ENCODE measurements at regions not wholly inside any gene's neighbourhood (a gene's known extent, or its start where the extent isn't known, plus 50 kb on each side); places are given as distances from the start of the nearest gene placed in this dataset.

DNA sequence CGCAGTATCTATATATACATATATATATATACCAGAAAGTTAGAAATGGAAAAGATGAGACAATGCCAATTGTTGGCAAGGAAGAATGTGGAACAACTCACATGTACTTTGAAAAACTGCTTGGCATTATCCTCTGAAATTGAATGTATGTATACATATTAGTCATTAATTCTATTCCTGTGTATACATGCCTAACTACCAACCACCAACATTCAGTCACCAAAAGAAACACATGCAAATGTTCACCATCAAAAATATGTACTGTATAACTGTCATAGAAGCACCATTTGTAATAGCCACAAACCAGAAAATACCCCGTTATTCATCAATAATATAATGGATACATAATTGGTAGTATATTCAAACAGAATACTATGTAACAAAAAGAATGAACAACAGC lies 330.2 kb upstream of the GRAMD2B start:
- no peak for DNase-seq (ENCODE audit: low read depth)
- TF ChIP-seq, protein P1, sequence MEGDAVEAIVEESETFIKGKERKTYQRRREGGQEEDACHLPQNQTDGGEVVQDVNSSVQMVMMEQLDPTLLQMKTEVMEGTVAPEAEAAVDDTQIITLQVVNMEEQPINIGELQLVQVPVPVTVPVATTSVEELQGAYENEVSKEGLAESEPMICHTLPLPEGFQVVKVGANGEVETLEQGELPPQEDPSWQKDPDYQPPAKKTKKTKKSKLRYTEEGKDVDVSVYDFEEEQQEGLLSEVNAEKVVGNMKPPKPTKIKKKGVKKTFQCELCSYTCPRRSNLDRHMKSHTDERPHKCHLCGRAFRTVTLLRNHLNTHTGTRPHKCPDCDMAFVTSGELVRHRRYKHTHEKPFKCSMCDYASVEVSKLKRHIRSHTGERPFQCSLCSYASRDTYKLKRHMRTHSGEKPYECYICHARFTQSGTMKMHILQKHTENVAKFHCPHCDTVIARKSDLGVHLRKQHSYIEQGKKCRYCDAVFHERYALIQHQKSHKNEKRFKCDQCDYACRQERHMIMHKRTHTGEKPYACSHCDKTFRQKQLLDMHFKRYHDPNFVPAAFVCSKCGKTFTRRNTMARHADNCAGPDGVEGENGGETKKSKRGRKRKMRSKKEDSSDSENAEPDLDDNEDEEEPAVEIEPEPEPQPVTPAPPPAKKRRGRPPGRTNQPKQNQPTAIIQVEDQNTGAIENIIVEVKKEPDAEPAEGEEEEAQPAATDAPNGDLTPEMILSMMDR (conservative IDR thresholded peaks at IDR 0.05; ENCODE audit: low read depth, low read length), result no peak
- no peak overlapping the region for H3K4me3 ChIP-seq (ENCODE audit: low read depth, low read length)

DNA sequence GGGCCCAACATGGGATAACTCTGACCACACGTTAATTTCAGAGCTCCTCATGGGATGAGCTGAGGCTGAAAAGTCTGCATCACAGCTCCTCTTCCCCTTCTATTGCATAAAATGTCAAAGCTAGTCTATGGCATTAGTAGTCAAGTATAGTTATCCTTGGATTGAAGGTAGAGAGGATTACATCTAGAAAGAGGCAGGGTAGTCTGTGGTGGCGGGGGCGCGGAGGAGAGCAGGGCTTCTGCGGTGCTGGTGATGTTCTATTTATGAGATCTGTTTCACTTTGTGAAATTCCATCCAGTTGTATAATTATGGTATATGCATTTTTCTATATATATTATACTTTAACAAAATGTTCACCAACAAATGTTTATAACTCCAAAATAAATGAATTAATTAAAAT lies 329.5 kb upstream of the GRAMD2B start:
- TF ChIP-seq, protein P1 (conservative IDR thresholded peaks at IDR 0.05; ENCODE audit: low read depth, low read length), result no peak
- H3K4me3 ChIP-seq (ENCODE audit: low read depth, low read length), result no peak overlapping the region
- DNase-seq (ENCODE audit: low read depth), result no peak

DNA sequence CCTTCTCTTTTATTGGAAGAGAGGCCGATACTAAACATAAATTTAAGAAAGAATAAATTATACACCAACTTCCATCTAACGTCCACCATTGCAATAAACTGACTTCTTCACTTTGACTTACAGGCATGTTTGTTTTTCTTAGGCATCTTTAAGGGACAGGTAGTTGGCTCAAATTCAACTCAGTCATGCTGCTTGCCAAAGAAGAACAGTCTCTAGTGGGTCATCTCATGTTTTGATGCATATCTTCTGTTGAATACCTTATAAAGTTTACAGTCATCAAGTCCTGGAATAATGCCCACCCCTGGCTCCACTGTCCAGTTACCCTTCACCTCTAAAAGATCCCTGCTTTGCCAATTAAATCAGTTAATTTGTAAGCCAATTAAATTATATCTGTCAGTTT lies 328.2 kb upstream of the GRAMD2B start:
- no peak for DNase-seq (ENCODE audit: low read depth)
- H3K4me3 ChIP-seq (ENCODE audit: low read depth, low read length), result no peak overlapping the region
- TF ChIP-seq, protein P1 (conservative IDR thresholded peaks at IDR 0.05; ENCODE audit: low read depth, low read length), result no peak

DNA sequence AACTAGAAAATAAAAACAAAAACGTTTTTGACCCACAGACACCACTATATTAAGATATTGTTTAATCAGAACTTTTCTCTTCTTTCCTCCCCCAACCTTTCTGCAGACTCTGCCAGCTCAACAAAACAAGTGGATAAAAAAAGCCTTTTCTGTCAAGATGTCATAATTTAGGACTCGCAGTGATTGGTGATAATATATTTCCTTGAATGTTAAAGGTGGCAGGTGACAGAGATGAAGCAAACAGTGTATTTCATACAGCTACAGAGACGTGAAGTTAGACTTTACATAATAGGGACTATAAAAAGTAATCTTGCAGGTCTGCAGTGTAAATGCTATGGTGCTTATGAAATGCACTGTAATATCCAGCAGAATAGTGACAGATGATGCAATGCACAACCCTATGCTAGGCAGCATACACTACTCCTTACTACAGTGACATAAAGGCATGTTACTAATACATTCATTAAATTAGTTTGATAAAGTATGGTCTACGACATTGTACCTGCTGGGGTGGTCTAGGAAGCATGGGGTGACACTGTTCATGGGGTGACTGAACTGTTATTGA lies 326.7 kb upstream of the GRAMD2B start:
- H3K4me3 ChIP-seq (ENCODE audit: low read depth, low read length), result no peak overlapping the region
- no peak for DNase-seq (ENCODE audit: low read depth)
- TF ChIP-seq, protein P1 (conservative IDR thresholded peaks at IDR 0.05; ENCODE audit: low read depth, low read length), result no peak

- TF ChIP-seq, protein P1 (conservative IDR thresholded peaks at IDR 0.05; ENCODE audit: low read depth, low read length), result no peak
- no peak overlapping the region for H3K4me3 ChIP-seq (ENCODE audit: low read depth, low read length)
- no peak for DNase-seq (ENCODE audit: low read depth)
These were observed 325.3 kb upstream of the GRAMD2B start for GRCh38 chr5:126097876-126098275.

- no peak overlapping the region for H3K4me3 ChIP-seq (ENCODE audit: low read depth, low read length)
- no peak for DNase-seq (ENCODE audit: low read depth)
- TF ChIP-seq, protein P1 (conservative IDR thresholded peaks at IDR 0.05; ENCODE audit: low read depth, low read length), result no peak
These were observed 324.7 kb upstream of the GRAMD2B start for GRCh38 chr5:126098330-126099017.

DNA sequence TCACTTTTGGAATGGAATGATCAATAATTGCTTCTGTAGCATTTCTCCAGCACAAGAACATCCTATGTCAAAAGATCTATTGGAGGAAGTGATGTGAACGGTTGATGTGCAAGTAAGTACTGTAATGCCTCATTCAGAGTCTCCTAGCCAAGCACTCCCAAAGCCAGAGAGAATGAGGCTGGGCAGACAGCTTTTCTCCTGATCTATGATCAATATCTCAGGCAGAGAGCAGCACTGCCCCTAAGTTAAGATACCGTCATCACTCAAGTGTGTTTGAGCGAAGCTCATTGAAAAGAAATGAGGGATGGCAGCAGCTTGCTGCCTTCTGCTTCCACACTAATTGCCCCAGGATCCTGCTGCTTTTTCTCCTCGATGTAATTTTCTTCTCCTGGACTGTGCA lies 324.1 kb upstream of the GRAMD2B start:
- H3K4me3 ChIP-seq (ENCODE audit: low read depth, low read length), result no peak overlapping the region
- DNase-seq (ENCODE audit: low read depth), result no peak
- TF ChIP-seq, protein P1 (conservative IDR thresholded peaks at IDR 0.05; ENCODE audit: low read depth, low read length), result no peak
